NCI-H69 (cell line): ENCODE measurements at regions not wholly inside any gene's neighbourhood (a gene's known extent, or its start where the extent isn't known, plus 50 kb on each side); places are given as distances from the start of the nearest gene placed in this dataset.

ENCODE experiments used
- DNase-seq: peaks from one replicate; lab custom pipeline; 2025; lab: John Stamatoyannopoulos, UW

- peak; percentile 56 for DNase-seq
Observed at GRCh38 chr4:14877246-14878225, 124.7 kb upstream of the CPEB2 start.

GRCh38 chr4:14878681-14879080 is 123.6 kb upstream of the CPEB2 start:
- DNase-seq = no peak

- DNase-seq = peak; percentile 91
Observed at GRCh38 chr4:14879683-14880082, 122.6 kb upstream of the CPEB2 start.

- DNase-seq = peak; percentile 13
Observed at GRCh38 chr4:14880805-14881204, 121.5 kb upstream of the CPEB2 start.

- DNase-seq = no peak
Observed at GRCh38 chr4:14883166-14883565, 119.1 kb upstream of the CPEB2 start.

GRCh38 chr4:14883661-14884060 is 118.6 kb upstream of the CPEB2 start:
- no peak for DNase-seq

GRCh38 chr4:14887842-14888433 is 114.3 kb upstream of the CPEB2 start:
- no peak for DNase-seq

GRCh38 chr4:14888790-14889572 is 113.3 kb upstream of the CPEB2 start:
- DNase-seq = peak; percentile 60

- DNase-seq = no peak
Observed at GRCh38 chr4:14892563-14892962, 109.7 kb upstream of the CPEB2 start.

GRCh38 chr4:14893713-14894112 is 108.6 kb upstream of the CPEB2 start:
- DNase-seq = no peak

- no peak for DNase-seq
Observed at GRCh38 chr4:14894392-14895292, 107.6 kb upstream of the CPEB2 start.

GRCh38 chr4:14896656-14897175 is 105.6 kb upstream of the CPEB2 start:
- no peak for DNase-seq

GRCh38 chr4:14897217-14897616 is 105.1 kb upstream of the CPEB2 start:
- no peak for DNase-seq

GRCh38 chr4:14898989-14899388 is 103.3 kb upstream of the CPEB2 start:
- no peak for DNase-seq

GRCh38 chr4:14902342-14902741 is 99.9 kb upstream of the CPEB2 start:
- DNase-seq = no peak

- DNase-seq = no peak
Observed at GRCh38 chr4:14903321-14903720, 99.0 kb upstream of the CPEB2 start.

GRCh38 chr4:14906805-14907204 is 95.5 kb upstream of the CPEB2 start:
- DNase-seq = no peak

GRCh38 chr4:14908635-14909034 is 93.6 kb upstream of the CPEB2 start:
- no peak for DNase-seq

GRCh38 chr4:14910411-14910810 is 91.9 kb upstream of the CPEB2 start:
- no peak for DNase-seq

- no peak for DNase-seq
Observed at GRCh38 chr4:14912426-14912825, 89.9 kb upstream of the CPEB2 start.

GRCh38 chr4:14915018-14915417 is 87.3 kb upstream of the CPEB2 start:
- peak; percentile 61 for DNase-seq
